NCI-H2107 (cell line): ENCODE measurements at regions not wholly inside any gene's neighbourhood (a gene's known extent, or its start where the extent isn't known, plus 50 kb on each side); places are given as distances from the start of the nearest gene placed in this dataset.

ENCODE experiments used
- DNase-seq: peaks from one replicate; lab custom pipeline; 2025; lab: John Stamatoyannopoulos, UW

GRCh38 chr3:14288177-14288788 lies 109.7 kb downstream of the LSM3 start:
- no peak for DNase-seq

GRCh38 chr3:14288833-14289451 lies 110.3 kb downstream of the LSM3 start:
- DNase-seq, result no peak

DNA sequence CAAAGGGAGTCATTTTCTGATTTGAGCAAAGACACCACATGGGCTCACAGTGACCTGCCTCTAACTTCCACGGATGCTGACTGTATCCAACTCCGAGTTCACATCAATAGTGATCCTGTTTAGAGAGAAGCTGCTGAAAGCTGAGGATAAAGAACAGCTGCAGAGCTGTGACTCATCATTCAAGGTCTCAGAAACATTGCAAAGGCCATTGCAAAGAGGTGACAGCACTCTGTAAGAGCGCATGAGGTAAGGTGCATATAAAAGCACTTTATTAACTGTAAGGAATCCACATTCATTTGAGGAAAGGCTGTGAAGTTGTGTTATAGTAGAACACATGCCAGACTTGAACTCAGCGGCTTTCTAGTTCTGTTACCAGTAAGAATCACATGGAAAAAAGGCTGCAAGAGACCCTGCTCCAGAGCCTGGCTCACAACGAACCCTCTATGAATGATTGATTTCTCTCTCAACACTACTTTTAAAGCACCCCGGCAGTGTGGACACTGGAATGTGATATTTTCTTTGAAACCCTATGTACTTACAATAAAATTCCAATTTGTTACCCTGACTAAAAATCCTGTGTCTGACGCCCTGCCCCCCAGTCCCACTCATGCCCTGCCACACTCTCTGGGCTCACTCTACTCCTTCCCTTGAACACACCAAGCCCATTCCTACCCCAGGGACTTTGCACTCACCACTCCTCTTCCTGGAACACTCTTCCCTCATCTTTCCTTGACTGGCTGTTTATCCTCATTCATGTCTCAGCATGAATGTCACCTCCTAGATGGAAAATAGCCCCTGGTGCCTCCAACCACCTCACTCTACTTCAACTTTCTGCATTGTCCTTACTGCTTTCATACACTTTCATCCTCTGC lies 111.2 kb downstream of the LSM3 start:
- DNase-seq, result no peak

GRCh38 chr3:14290631-14291385 lies 111.6 kb upstream of the SLC6A6 start:
- no peak for DNase-seq

- DNase-seq, result no peak
Measured at GRCh38 chr3:14295037-14295436, 107.4 kb upstream of the SLC6A6 start.

DNA sequence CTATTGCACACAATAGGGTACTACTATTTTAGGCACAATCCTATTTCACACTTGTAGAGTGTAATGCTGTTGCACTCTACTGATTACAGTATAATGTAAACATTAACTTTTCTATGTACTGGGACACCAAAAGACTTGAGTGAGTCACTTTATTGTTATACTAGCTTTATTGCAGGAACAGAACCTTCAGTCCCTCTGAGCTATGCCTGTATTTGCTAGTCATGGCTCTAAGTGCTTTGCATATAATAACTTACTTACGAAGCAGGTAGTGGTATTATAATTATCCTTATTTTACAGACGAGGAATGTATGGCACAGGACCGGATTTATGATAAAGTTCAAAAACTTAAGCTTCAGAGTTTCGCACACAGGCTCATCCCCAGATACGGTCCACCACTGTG lies 106.6 kb upstream of the SLC6A6 start:
- DNase-seq, result no peak

- DNase-seq, result no peak
Measured at GRCh38 chr3:14297305-14297704, 105.1 kb upstream of the SLC6A6 start.

- DNase-seq, result no peak
Measured at GRCh38 chr3:14297784-14298236, 104.6 kb upstream of the SLC6A6 start.

GRCh38 chr3:14298442-14298841 lies 104.0 kb upstream of the SLC6A6 start:
- DNase-seq, result no peak

DNA sequence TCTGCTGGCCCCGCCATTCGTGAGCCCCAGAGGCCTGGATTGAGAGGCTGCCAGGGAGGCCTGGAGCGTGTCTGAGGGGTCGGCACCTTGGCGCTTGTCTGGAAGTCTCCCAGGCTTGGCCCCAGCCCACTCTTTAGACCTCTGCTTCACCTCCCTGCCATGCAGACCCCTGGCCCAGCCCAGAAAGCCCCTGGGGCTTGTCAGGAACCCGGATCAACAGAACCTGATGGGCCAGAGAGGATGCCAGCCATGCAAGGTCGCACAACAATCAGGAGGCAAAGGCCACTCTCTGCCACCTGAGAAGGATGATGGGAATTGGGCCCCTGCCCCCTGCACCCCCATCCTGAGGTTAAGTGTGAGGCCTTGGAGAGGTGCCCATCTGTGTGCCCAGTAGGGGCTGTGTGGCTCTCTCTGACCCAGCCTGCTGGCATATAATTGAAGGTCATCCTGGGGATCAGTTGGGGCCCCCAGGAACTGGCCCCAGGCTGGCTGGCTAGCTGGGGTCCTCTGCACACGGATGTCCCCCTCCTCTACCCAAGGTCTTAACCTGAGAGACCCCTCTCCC lies 103.3 kb upstream of the SLC6A6 start:
- DNase-seq, result no peak

GRCh38 chr3:14299767-14300166 lies 102.6 kb upstream of the SLC6A6 start:
- DNase-seq, result no peak

DNA sequence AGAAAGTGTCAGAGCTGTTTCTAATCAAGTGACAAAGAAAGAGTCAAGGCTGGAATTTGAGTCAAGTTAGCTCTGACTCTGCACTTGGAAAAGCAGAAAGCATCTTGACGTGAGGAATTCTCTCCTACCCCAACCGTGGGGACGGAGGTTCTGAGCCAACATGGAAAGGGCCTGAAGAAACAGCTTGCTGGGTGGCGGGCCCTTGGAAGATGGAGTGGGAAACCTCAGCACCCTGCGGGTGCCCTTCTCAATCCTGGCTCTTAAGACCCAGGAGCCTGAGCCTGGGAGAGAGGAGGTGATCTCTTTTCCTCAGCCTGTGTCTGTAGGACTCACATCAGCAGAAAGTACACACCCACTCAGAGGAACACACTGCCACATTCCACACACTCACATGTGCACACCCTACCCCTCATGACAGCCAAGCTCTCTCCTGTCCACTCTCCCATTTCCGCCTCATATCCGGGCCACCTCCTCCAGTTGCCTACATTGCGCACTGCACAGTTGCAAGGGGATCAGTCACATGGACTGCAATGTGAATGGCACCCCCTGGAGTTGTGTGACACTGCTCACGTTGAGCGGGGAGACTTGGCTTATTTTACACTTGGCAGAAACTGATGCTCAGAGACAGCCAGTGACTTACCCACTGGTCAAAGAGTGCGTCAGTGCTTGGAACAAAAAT lies 101.5 kb upstream of the SLC6A6 start:
- no peak for DNase-seq

DNA sequence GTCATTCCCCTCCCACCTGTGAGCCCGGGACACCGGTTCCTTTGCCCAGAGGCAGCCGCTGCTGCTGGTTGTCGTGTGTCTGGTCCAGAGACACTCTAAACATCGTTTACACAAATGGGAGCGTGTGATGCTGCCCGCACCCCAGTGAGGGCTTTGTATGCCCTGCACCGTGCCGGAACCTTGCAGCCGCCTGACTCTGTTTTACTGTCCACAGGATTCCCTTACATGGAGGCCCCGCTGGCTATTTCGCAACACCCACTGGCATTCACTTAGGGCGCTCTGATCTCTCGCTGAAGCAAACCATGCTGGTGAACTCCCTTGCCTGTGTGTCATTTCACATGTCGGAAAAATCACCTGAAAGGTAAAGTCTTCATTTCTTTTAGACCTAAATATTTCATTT lies 100.8 kb upstream of the SLC6A6 start:
- no peak for DNase-seq

- no peak for DNase-seq
Measured at GRCh38 chr3:14303336-14304100, 98.9 kb upstream of the SLC6A6 start.

DNA sequence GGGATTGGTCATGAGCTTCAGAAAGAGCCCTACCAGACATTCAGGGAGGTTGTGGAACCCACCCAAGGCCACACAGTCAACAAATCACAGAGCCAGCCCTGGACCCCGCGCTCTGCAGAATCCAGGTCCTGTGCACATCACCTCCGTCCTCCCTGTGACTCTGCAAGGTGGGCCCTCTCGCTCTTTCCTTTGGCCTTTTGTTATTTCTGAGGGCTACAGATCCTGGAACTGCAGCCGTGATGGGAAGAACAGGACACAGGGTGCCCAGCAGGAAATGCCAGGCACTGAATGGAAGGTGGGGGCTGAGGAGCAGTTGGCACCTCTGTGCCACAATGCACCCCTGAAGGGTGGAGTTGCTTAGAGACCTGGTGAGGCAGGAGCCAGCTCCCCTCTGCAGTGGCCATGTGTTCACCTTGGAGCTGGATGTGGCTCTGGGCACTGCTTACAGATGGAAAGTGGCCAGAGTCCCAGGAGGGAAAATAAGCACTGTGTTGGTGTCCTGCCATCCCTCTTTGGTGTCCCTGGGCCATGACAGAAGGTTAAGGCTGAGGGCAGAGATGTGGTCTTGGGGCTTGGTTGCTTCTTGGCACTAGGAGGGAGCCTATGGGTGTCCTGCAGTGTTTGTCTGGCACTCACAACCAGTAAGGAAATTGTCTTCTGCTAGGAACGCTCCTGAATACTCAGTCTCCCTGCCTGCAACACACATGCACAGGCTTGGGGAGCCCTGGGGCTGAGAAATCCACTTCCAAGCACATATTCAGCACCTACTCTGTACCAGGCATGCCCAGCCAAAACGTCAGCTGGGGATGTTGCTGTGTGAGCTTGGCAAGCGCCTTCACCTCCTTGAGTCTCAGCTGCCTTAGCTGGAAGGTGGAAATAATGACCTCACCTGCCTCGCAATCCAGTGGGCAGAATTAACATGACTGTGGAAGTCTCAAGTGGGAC lies 98.0 kb upstream of the SLC6A6 start:
- no peak for DNase-seq

DNA sequence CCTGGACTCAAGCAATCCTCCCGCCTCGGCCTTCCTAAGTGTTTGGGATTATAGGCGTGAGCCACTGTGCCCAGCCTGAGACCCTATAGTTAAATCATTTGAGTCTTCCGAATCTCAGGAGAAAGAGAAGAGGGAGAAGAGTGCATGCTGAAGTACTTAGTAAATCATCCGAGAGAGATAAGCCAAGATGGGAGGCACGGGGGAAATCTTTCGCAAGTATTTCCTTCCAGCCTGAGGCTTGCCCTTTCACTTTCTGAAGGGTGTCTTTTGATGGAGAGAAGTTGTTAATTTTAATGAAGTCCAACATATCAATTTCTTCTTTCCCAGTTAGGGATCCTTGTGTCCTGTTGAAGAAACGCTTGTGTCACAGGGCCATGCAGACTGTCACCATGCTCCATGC lies 97.1 kb upstream of the SLC6A6 start:
- no peak for DNase-seq

DNA sequence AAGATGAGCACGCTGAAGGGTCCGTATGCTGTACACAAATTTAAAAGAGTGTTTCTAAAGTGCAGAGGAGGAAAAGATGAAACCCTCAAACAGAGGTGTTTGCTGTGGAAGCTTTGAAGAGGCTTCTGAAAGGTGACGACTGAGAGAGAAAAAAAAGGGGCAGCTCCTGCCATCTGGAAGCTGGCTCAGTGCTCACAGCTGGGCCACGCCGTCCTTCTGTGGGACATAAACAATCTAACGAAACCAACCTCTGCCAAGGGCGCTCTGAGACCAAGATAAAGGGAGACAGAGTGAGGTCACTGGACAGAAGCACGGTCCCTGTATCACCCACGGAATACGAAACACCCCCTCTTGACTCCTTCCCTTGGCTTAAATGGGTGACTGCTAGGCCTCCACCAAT lies 96.3 kb upstream of the SLC6A6 start:
- no peak for DNase-seq

GRCh38 chr3:14307656-14308302 lies 94.6 kb upstream of the SLC6A6 start:
- no peak for DNase-seq

DNA sequence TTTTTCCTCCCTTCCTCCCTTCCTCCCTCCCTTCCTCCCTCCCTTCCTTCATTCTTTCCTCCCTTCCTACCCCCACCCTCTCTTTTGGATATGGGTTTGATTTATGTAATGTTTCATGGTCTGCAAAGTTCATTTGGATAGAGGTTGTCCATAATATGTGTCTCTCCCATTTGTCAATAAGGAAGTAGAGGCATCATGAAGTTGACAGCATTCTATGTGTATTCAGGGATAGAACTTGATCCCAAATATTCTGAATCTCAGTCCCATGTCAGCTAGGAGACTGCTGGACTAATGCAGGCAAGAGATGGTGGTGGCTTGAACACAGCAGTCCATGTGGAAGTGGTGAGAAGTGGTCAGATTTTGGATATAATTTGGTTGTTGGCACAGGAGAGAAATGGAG lies 90.7 kb upstream of the SLC6A6 start:
- DNase-seq, result no peak
